ENCODE measurements at regions not wholly inside any gene's neighbourhood (a gene's known extent, or its start where the extent isn't known, plus 50 kb on each side); places are given as distances from the start of the nearest gene placed in this dataset.

- Histone ChIP-seq H3K27me3 (ENCODE audit: control insufficient read depth, insufficient read depth, low read length) (peaks cover 3% of the 10 kb centered on the region; the same call in 1 of the 2 replicates), H2AFZ (replicated peaks; ENCODE audit: low read length, poor library complexity) (no peak overlapping the region), H3K4me1 (ENCODE audit: control insufficient read depth, insufficient read depth, low read length) (no peaks in the 10 kb centered on the region), H3K18ac (ENCODE audit: low read depth, low read length) (no peak overlapping the region), H3K9me1 (ENCODE audit: insufficient read depth, low read length) (no peaks in the 10 kb centered on the region), H4K5ac (ENCODE audit: low read depth, low read length) (no peak overlapping the region), H2BK120ac (ENCODE audit: low read depth, low read length) (no peak overlapping the region), H3K9ac (ENCODE audit: low read depth, low read length) (no peak overlapping the region), H3K4me3 (ENCODE audit: insufficient read depth, low read depth, low read length) (no peak overlapping the region), H3K4me2 (ENCODE audit: low read depth, low read length) (no peak overlapping the region), H2BK5ac (ENCODE audit: low read depth, low read length, poor library complexity, severe bottlenecking) (no peak overlapping the region), H3K23ac (ENCODE audit: low read depth, low read length) (no peak overlapping the region), H3K79me1 (ENCODE audit: low read depth in 1 of 2, low read length in 2 of 2) (no peaks in the 10 kb centered on the region), H2AK9ac (replicated peaks; ENCODE audit: low read depth, low read length, poor library complexity) (no peak overlapping the region), H4K91ac (ENCODE audit: insufficient read depth, low read depth, low read length) (no peak overlapping the region), H2BK15ac (ENCODE audit: low read depth, low read length) (no peak overlapping the region), H3K14ac (replicated peaks; ENCODE audit: low read depth, low read length) (no peak overlapping the region), H3K36me3 (ENCODE audit: control insufficient read depth, insufficient read depth, low read length) (no peaks in the 10 kb centered on the region), H3K27ac (ENCODE audit: insufficient read depth, low read length) (no peak overlapping the region), H3K56ac (ENCODE audit: extremely low read depth, insufficient read depth, low read length) (no peak overlapping the region), H4K20me1 (ENCODE audit: insufficient read depth, low read length) (no peaks in the 10 kb centered on the region), H3K4ac (ENCODE audit: low read depth, low read length) (no peak overlapping the region), H2BK20ac (ENCODE audit: low read depth, low read length) (no peak overlapping the region), H4K8ac (ENCODE audit: low read depth in 2 of 2, low read length in 2 of 2) (no peak overlapping the region), H2AK5ac (ENCODE audit: low read depth, low read length) (no peak overlapping the region), H3K9me3 (ENCODE audit: control insufficient read depth, insufficient read depth, low read length) (peaks cover 16% of the 10 kb centered on the region)
- dilution Hi-C loops (cut with HindIII; ENCODE audit: low sequenced_read_pairs, unreplicated experiment) (no loop called here), in situ Hi-C loops (cut with MboI; ENCODE audit: low sequenced_read_pairs) (no loop called here), intact Hi-C loops (cut with micrococcal nuclease) (no loop called here)
- no peak for ATAC-seq (ENCODE audit: low read depth)
- no peak for DNase-seq
- no peak for TF ChIP-seq BHLHE40 (IDR thresholded peaks at IDR 0.05; ENCODE audit: low read depth, low read length)
- TF ChIP-seq NFE2L2 (IDR thresholded peaks at IDR 0.05; ENCODE audit: low read depth, low read length): no peak
- no peak for TF ChIP-seq MAZ (IDR thresholded peaks at IDR 0.05; ENCODE audit: borderline replicate concordance, low read depth, low read length)
- no peak for TF ChIP-seq RFX5 (IDR thresholded peaks at IDR 0.05; ENCODE audit: low read depth, low read length)
- TF ChIP-seq POLR2A (IDR thresholded peaks at IDR 0.05; ENCODE audit: low read depth, low read length): no peak
- no peak for TF ChIP-seq MAFK (IDR thresholded peaks at IDR 0.05; ENCODE audit: low read depth, low read length)
- no peak for TF ChIP-seq CEBPB (IDR thresholded peaks at IDR 0.05; ENCODE audit: low read depth, low read length)
- TF ChIP-seq RCOR1 (IDR thresholded peaks at IDR 0.05; ENCODE audit: insufficient replicate concordance, low read length): no peak
- TF ChIP-seq SMC3 (IDR thresholded peaks at IDR 0.05; ENCODE audit: low read depth, low read length): no peak
- no peak for TF ChIP-seq ELK1 (IDR thresholded peaks at IDR 0.05; ENCODE audit: borderline replicate concordance, low read depth, low read length)
- TF ChIP-seq CHD1 (IDR thresholded peaks at IDR 0.05; ENCODE audit: low read depth, low read length): no peak
- no peak for TF ChIP-seq MXI1 (IDR thresholded peaks at IDR 0.05; ENCODE audit: borderline replicate concordance, low read depth, low read length)
- ChIA-PET POLR2A (ENCODE audit: unreplicated experiment) (no interaction called here), CTCF (no interaction called here)
- BruUV-seq (replicated peaks): no TSS peak
- no CpG with 5 or more reads among the region's 1 CpG for WGBS, 2 experiments (ENCODE audit: extremely low coverage in 2 of 2, insufficient read length in 1 of 2)
Observed at GRCh38 chr2:62281663-62282062, 85.7 kb downstream of the B3GNT2 start.

Measured in IMR-90 (cell line).